WTC11 (cell line): ENCODE measurements at regions not wholly inside any gene's neighbourhood (a gene's known extent, or its start where the extent isn't known, plus 50 kb on each side); places are given as distances from the start of the nearest gene placed in this dataset.

Experiments
- CTCF ChIP-seq: fragments of 200-600 bp; IDR thresholded peaks from 2 replicates; pipeline ENCODE4 v1.8.0; 2022; ENCODE audit warnings: antibody characterized with exemption
- MAX ChIP-seq: sonication (generic); formaldehyde crosslinking; IDR thresholded peaks from 2 replicates; pipeline ENCODE4 v1.8.0; 2022; ENCODE audit warnings: mild to moderate bottlenecking, missing genetic modification reagents
- SP1 ChIP-seq: sonication (generic); formaldehyde crosslinking; conservative IDR thresholded peaks from 2 replicates; pipeline ENCODE4 v1.8.1; 2022; ENCODE audit warnings: missing genetic modification reagents
- TEAD1 ChIP-seq: sonication (generic); formaldehyde crosslinking; IDR thresholded peaks from 2 replicates; pipeline ENCODE4 v1.8.0; 2022; ENCODE audit warnings: mild to moderate bottlenecking, missing genetic modification reagents

GRCh38 chr3:191774485-191774884 lies 313.5 kb downstream of the PYDC2 start:
- TF ChIP-seq TEAD1 (CRISPR knock-in tag) (no peak), CTCF (no peak), MAX (CRISPR knock-in tag) (no peak), SP1 (CRISPR knock-in tag) (no peak)
